Neural cell (in vitro differentiated cells): ENCODE measurements at regions not wholly inside any gene's neighbourhood (a gene's known extent, or its start where the extent isn't known, plus 50 kb on each side); places are given as distances from the start of the nearest gene placed in this dataset.

Experiments
- CTCF ChIP-seq: fragments of 450-650 bp; IDR thresholded peaks from 2 replicates; pipeline ENCODE4 v1.5.1; 2014; ENCODE audit warnings: antibody characterized with exemption, mild to moderate bottlenecking, moderate library complexity; ENCODE audit not compliant: poor library complexity, severe bottlenecking
- EP300 ChIP-seq: fragments of 450-650 bp; conservative IDR thresholded peaks from 2 replicates; pipeline ENCODE4 v1.6.1; 2014; ENCODE audit warnings: antibody characterized with exemption, mild to moderate bottlenecking, moderate library complexity; ENCODE audit not compliant: poor library complexity, severe bottlenecking
- MXI1 ChIP-seq: fragments of 450-650 bp; conservative IDR thresholded peaks from 2 replicates; pipeline ENCODE4 v1.6.1; 2014; ENCODE audit warnings: antibody characterized with exemption, mild to moderate bottlenecking; ENCODE audit not compliant: poor library complexity, severe bottlenecking
- RAD21 ChIP-seq: fragments of 450-650 bp; conservative IDR thresholded peaks from 2 replicates; pipeline ENCODE4 v1.6.1; 2014; ENCODE audit warnings: antibody characterized with exemption, mild to moderate bottlenecking, moderate library complexity
- TAF1 ChIP-seq: IDR thresholded peaks from 2 replicates; pipeline ENCODE4 v1.6.1; 2012; ENCODE audit warnings: low read depth

DNA sequence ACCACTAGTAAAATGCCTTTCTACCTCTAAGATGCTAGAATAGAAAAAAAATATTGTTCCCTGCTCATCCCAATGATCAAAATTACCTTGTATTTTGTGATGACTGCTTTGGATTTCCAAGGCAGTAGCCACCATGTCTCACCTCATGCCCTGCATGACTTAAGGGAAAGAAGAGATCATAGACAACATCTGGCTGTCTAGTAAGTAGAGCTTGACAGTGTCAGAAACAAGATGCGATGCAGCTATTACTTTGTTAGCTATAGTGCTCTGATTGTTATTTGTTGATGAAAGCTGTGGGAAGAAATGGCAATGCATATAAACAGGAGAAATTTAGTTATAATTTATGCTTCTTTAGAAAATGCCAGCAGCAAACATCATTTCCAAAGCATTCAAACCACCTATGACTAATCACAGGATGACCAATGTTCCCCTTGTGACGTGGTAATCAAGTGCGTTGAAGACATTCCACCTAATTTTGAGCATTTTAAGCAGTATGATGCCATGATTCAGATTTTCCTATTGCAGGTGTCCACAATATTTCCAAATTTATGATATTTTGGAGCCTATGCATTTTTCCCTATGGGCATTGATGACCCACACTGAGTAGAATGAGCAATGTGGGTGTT is 308.3 kb downstream of the KCNRG start:
- no peak for TF ChIP-seq CTCF
- no peak for TF ChIP-seq TAF1
- TF ChIP-seq RAD21 = no peak
- no peak for TF ChIP-seq EP300
- TF ChIP-seq MXI1 = no peak
